Activated T-cell treated with anti-CD3 and anti-CD28 coated beads for 48 hours (primary cell): ENCODE measurements at regions not wholly inside any gene's neighbourhood (a gene's known extent, or its start where the extent isn't known, plus 50 kb on each side); places are given as distances from the start of the nearest gene placed in this dataset.
"Not testable (repeated sequence)": the region's sequence is repeated elsewhere in the genome, so short reads cannot be mapped to it uniquely, and the experiment has no call there.

ENCODE experiments used
- DNase-seq: peaks from one replicate; pipeline ENCODE4 v3.0.0-alpha.2; 2020; ENCODE audit warnings: low read depth

GRCh38 chr12:89059721-89060541 is 292.4 kb downstream of the DUSP6 start:
- DNase-seq: no peak

- no peak for DNase-seq
Observed at GRCh38 chr12:89059056-89059455, 293.2 kb downstream of the DUSP6 start.

GRCh38 chr12:89058402-89058801 is 293.9 kb downstream of the DUSP6 start:
- DNase-seq: no peak

- not testable (repeated sequence) for DNase-seq
Observed at GRCh38 chr12:89053817-89054216, 298.5 kb downstream of the DUSP6 start.

- no peak for DNase-seq
Observed at GRCh38 chr12:89051065-89051677, 301.1 kb downstream of the DUSP6 start.

GRCh38 chr12:89047856-89048418 is 304.4 kb downstream of the DUSP6 start:
- DNase-seq: no peak

- no peak for DNase-seq
Observed at GRCh38 chr12:89041078-89041477, 311.2 kb downstream of the DUSP6 start.

GRCh38 chr12:89040146-89040964 is 311.9 kb downstream of the DUSP6 start:
- peak; percentile 79 for DNase-seq

GRCh38 chr12:89038831-89039512 is 313.3 kb downstream of the DUSP6 start:
- peak; percentile 21 for DNase-seq

GRCh38 chr12:89033062-89033461 is 319.2 kb downstream of the DUSP6 start:
- no peak for DNase-seq

GRCh38 chr12:89029961-89030360 is 322.3 kb downstream of the DUSP6 start:
- no peak for DNase-seq

GRCh38 chr12:89024580-89024979 is 327.7 kb downstream of the DUSP6 start:
- DNase-seq: no peak

- no peak for DNase-seq
Observed at GRCh38 chr12:89023936-89024335, 328.4 kb downstream of the DUSP6 start.

- DNase-seq: no peak
Observed at GRCh38 chr12:89020689-89021088, 331.6 kb downstream of the DUSP6 start.

- no peak for DNase-seq
Observed at GRCh38 chr12:89020121-89020480, 332.2 kb downstream of the DUSP6 start.

- DNase-seq: peak; percentile 58
Observed at GRCh38 chr12:89019439-89020120, 332.7 kb downstream of the DUSP6 start.

GRCh38 chr12:89016970-89017778 is 335.1 kb downstream of the DUSP6 start:
- no peak for DNase-seq

- DNase-seq: no peak
Observed at GRCh38 chr12:89015419-89015818, 336.9 kb downstream of the DUSP6 start.

- no peak for DNase-seq
Observed at GRCh38 chr12:88998421-88998820, 353.9 kb downstream of the DUSP6 start.

- DNase-seq: no peak
Observed at GRCh38 chr12:88996200-88996788, 356.0 kb downstream of the DUSP6 start.
